Fibroblast of pulmonary artery (primary cell): ENCODE measurements at regions not wholly inside any gene's neighbourhood (a gene's known extent, or its start where the extent isn't known, plus 50 kb on each side); places are given as distances from the start of the nearest gene placed in this dataset.

Source experiments
- DNase-seq: peaks from one replicate; pipeline ENCODE4 v3.0.0-alpha.2; 2010; ENCODE audit warnings: low read depth
- H3K4me3 ChIP-seq: replicated peaks from 2 replicates; pipeline ENCODE4 v1.5.1; 2011; ENCODE audit warnings: low read depth, mild to moderate bottlenecking, control low read depth, low read length, moderate library complexity
- CTCF ChIP-seq: IDR thresholded peaks from 2 replicates; pipeline ENCODE4 v1.5.1; 2011; ENCODE audit warnings: mild to moderate bottlenecking, control low read depth, low read length, inconsistent platforms; ENCODE audit errors: missing control alignments

GRCh38 chr4:32102896-32103295 lies 1382.7 kb downstream of the PCDH7 start:
- TF ChIP-seq CTCF, result no peak
- H3K4me3 ChIP-seq, result no peak overlapping the region

GRCh38 chr4:32106767-32107166 lies 1386.6 kb downstream of the PCDH7 start:
- DNase-seq, result no peak

More at GRCh38 chr4:32102896-32103295, 1382.7 kb downstream of the PCDH7 start:
- DNase-seq, result peak; percentile 16

GRCh38 chr4:32112891-32113290 lies 1392.7 kb downstream of the PCDH7 start:
- no peak for DNase-seq
- no peak for TF ChIP-seq CTCF
- H3K4me3 ChIP-seq, result no peak overlapping the region

More at GRCh38 chr4:32106767-32107166, 1386.6 kb downstream of the PCDH7 start:
- H3K4me3 ChIP-seq, result no peak overlapping the region
- no peak for TF ChIP-seq CTCF

- H3K4me3 ChIP-seq, result no peak overlapping the region
- DNase-seq, result no peak
- no peak for TF ChIP-seq CTCF
These were observed 1397.5 kb downstream of the PCDH7 start for GRCh38 chr4:32117693-32118092.

- no peak overlapping the region for H3K4me3 ChIP-seq
- DNase-seq, result no peak
- no peak for TF ChIP-seq CTCF
These were observed 1399.7 kb downstream of the PCDH7 start for GRCh38 chr4:32119907-32120306.

GRCh38 chr4:32128549-32128948 lies 1408.4 kb downstream of the PCDH7 start:
- TF ChIP-seq CTCF, result no peak
- H3K4me3 ChIP-seq, result no peak overlapping the region
- no peak for DNase-seq

- no peak for DNase-seq
- TF ChIP-seq CTCF, result no peak
- H3K4me3 ChIP-seq, result no peak overlapping the region
These were observed 1409.8 kb downstream of the PCDH7 start for GRCh38 chr4:32129967-32130366.
